Lower leg skin (tissue), 3 donors: ENCODE measurements at regions not wholly inside any gene's neighbourhood (a gene's known extent, or its start where the extent isn't known, plus 50 kb on each side); places are given as distances from the start of the nearest gene placed in this dataset.

Experiments
- POLR2A ChIP-seq, 2 donors: fragments of 450-650 bp; IDR thresholded peaks; one replicate each; pipeline ENCODE4 v1.6.1; 2016 to 2017; ENCODE audit warnings: antibody characterized with exemption in 2 of 2, mild to moderate bottlenecking in 1 of 2, moderate library complexity in 1 of 2
- TF ChIP-seq, protein P1 (sequence below), 3 donors: fragments of 450-650 bp; IDR thresholded peaks; one replicate each; pipeline ENCODE4 v1.5.1; 2016; ENCODE audit warnings: antibody characterized with exemption in 3 of 3, mild to moderate bottlenecking in 3 of 3, moderate library complexity in 2 of 3

DNA sequence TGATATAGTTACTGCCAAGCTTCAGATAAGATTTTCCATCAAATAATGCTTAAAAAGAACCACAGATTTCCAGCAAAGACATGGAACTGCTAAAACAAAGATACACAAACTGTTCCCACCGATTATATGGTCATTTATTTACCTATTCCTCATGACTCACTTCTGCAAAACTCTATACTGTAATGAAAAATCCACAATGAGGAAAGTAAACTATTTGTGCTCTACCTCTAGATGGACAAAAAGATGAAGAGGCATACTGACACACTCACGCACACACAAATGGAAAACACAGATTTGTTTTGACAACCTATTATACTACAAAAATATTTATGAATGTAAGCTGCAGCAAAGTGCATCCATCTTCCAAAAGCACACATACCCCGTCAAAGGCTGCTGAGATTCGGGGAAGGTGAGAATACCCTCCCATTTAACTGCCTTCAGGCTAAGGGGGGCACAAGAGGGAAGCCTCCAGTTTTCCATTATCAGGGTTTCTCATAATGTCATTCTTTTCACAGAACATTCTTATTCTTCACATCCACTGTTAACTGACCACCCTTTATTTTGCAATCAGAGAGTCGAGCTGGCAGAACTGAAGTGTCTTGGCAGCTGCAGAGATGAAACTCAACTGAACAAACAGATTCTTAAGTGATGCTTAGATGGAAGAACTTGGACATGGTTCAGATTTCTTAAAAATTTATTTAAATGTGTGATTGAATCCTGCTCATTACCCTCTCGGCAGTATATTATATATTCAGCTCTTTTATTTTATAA lies 115.9 kb upstream of the TANK start:
- TF ChIP-seq, protein P1, sequence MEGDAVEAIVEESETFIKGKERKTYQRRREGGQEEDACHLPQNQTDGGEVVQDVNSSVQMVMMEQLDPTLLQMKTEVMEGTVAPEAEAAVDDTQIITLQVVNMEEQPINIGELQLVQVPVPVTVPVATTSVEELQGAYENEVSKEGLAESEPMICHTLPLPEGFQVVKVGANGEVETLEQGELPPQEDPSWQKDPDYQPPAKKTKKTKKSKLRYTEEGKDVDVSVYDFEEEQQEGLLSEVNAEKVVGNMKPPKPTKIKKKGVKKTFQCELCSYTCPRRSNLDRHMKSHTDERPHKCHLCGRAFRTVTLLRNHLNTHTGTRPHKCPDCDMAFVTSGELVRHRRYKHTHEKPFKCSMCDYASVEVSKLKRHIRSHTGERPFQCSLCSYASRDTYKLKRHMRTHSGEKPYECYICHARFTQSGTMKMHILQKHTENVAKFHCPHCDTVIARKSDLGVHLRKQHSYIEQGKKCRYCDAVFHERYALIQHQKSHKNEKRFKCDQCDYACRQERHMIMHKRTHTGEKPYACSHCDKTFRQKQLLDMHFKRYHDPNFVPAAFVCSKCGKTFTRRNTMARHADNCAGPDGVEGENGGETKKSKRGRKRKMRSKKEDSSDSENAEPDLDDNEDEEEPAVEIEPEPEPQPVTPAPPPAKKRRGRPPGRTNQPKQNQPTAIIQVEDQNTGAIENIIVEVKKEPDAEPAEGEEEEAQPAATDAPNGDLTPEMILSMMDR (IDR thresholded peaks at IDR 0.05) = no peak
- no peak for TF ChIP-seq POLR2A (IDR thresholded peaks at IDR 0.05)
